Gastrocnemius medialis (tissue), 4 donors: ENCODE measurements at regions not wholly inside any gene's neighbourhood (a gene's known extent, or its start where the extent isn't known, plus 50 kb on each side); places are given as distances from the start of the nearest gene placed in this dataset.

Experiments used
- CTCF ChIP-seq, 5 experiments: fragments of 450-650 bp in 3 of 5; fragments of 200-600 bp in 2 of 5; sonication (generic) in 2 of 5; IDR thresholded peaks in 4 of 5; conservative IDR thresholded peaks in 1 of 5; 1 replicate in 4 of 5; 2 replicates in 1 of 5; pipeline ENCODE4 v1.5.1; 2016 to 2019; ENCODE audit warnings: antibody characterized with exemption in 5 of 5, mild to moderate bottlenecking in 3 of 5, moderate library complexity in 3 of 5
- POLR2A ChIP-seq, 2 donors: fragments of 450-650 bp; IDR thresholded peaks; one replicate each; pipeline ENCODE4 v1.6.1; 2017; ENCODE audit warnings: antibody characterized with exemption in 2 of 2, mild to moderate bottlenecking in 2 of 2, moderate library complexity in 2 of 2

GRCh38 chrX:97995834-97996233, 1112.1 kb downstream of the RPA4 start:
- TF ChIP-seq CTCF (IDR thresholded peaks at IDR 0.05 in 4 of 5, conservative IDR thresholded peaks at IDR 0.05 in 1 of 5) (no peak), POLR2A (IDR thresholded peaks at IDR 0.05) (no peak)
